ENCODE measurements at regions not wholly inside any gene's neighbourhood (a gene's known extent, or its start where the extent isn't known, plus 50 kb on each side); places are given as distances from the start of the nearest gene placed in this dataset.

GRCh38 chr1:184915463-184916090 lies 58.7 kb downstream of the NIBAN1 start:
- TF ChIP-seq POLR2A (IDR thresholded peaks at IDR 0.05) (no peak), EP300 (IDR thresholded peaks at IDR 0.05) (no peak)

Data from stomach (tissue), 4 donors.